H1 (cell line): ENCODE measurements at regions not wholly inside any gene's neighbourhood (a gene's known extent, or its start where the extent isn't known, plus 50 kb on each side); places are given as distances from the start of the nearest gene placed in this dataset.

Experiments used
- TF ChIP-seq, protein P1 (sequence below): fragments of 300-600 bp; sonication (generic); IDR thresholded peaks from 2 replicates; pipeline ENCODE4 v1.7.1; 2012; ENCODE audit warnings: low read length, moderate library complexity, mild to moderate bottlenecking, inconsistent platforms; ENCODE audit not compliant: insufficient replicate concordance

DNA sequence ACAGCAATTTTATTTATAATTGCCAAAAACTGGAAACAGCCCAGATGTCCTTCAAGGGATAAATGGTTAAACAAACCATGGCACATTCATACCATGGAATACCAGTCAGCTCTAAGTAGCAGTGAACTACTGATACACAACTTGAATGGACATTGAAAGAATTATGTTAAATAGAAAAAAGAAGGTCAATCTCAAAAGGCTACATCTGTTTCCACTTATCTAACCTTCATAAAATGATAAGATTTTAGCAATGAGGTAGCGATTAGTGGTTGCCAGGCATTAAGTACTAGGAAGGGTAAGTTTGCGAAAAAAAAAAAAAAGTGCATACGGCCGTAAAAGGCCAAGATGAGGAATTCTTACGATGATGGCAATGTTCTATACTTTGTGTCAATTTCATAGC lies 738.7 kb upstream of the ANO3 start (continued):
- TF ChIP-seq, protein P1, sequence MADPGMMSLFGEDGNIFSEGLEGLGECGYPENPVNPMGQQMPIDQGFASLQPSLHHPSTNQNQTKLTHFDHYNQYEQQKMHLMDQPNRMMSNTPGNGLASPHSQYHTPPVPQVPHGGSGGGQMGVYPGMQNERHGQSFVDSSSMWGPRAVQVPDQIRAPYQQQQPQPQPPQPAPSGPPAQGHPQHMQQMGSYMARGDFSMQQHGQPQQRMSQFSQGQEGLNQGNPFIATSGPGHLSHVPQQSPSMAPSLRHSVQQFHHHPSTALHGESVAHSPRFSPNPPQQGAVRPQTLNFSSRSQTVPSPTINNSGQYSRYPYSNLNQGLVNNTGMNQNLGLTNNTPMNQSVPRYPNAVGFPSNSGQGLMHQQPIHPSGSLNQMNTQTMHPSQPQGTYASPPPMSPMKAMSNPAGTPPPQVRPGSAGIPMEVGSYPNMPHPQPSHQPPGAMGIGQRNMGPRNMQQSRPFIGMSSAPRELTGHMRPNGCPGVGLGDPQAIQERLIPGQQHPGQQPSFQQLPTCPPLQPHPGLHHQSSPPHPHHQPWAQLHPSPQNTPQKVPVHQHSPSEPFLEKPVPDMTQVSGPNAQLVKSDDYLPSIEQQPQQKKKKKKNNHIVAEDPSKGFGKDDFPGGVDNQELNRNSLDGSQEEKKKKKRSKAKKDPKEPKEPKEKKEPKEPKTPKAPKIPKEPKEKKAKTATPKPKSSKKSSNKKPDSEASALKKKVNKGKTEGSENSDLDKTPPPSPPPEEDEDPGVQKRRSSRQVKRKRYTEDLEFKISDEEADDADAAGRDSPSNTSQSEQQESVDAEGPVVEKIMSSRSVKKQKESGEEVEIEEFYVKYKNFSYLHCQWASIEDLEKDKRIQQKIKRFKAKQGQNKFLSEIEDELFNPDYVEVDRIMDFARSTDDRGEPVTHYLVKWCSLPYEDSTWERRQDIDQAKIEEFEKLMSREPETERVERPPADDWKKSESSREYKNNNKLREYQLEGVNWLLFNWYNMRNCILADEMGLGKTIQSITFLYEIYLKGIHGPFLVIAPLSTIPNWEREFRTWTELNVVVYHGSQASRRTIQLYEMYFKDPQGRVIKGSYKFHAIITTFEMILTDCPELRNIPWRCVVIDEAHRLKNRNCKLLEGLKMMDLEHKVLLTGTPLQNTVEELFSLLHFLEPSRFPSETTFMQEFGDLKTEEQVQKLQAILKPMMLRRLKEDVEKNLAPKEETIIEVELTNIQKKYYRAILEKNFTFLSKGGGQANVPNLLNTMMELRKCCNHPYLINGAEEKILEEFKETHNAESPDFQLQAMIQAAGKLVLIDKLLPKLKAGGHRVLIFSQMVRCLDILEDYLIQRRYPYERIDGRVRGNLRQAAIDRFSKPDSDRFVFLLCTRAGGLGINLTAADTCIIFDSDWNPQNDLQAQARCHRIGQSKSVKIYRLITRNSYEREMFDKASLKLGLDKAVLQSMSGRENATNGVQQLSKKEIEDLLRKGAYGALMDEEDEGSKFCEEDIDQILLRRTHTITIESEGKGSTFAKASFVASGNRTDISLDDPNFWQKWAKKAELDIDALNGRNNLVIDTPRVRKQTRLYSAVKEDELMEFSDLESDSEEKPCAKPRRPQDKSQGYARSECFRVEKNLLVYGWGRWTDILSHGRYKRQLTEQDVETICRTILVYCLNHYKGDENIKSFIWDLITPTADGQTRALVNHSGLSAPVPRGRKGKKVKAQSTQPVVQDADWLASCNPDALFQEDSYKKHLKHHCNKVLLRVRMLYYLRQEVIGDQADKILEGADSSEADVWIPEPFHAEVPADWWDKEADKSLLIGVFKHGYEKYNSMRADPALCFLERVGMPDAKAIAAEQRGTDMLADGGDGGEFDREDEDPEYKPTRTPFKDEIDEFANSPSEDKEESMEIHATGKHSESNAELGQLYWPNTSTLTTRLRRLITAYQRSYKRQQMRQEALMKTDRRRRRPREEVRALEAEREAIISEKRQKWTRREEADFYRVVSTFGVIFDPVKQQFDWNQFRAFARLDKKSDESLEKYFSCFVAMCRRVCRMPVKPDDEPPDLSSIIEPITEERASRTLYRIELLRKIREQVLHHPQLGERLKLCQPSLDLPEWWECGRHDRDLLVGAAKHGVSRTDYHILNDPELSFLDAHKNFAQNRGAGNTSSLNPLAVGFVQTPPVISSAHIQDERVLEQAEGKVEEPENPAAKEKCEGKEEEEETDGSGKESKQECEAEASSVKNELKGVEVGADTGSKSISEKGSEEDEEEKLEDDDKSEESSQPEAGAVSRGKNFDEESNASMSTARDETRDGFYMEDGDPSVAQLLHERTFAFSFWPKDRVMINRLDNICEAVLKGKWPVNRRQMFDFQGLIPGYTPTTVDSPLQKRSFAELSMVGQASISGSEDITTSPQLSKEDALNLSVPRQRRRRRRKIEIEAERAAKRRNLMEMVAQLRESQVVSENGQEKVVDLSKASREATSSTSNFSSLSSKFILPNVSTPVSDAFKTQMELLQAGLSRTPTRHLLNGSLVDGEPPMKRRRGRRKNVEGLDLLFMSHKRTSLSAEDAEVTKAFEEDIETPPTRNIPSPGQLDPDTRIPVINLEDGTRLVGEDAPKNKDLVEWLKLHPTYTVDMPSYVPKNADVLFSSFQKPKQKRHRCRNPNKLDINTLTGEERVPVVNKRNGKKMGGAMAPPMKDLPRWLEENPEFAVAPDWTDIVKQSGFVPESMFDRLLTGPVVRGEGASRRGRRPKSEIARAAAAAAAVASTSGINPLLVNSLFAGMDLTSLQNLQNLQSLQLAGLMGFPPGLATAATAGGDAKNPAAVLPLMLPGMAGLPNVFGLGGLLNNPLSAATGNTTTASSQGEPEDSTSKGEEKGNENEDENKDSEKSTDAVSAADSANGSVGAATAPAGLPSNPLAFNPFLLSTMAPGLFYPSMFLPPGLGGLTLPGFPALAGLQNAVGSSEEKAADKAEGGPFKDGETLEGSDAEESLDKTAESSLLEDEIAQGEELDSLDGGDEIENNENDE: no peak
- TF ChIP-seq, all 59 proteins: peak for 0
